NB4 (cell line): ENCODE measurements at regions not wholly inside any gene's neighbourhood (a gene's known extent, or its start where the extent isn't known, plus 50 kb on each side); places are given as distances from the start of the nearest gene placed in this dataset.
"Not testable (repeated sequence)": the region's sequence is repeated elsewhere in the genome, so short reads cannot be mapped to it uniquely, and the experiment has no call there.

Experiments used
- DNase-seq: peaks from one replicate; pipeline ENCODE4 v3.0.0; 2010; ENCODE audit warnings: low read depth
- H3K4me3 ChIP-seq: one replicate; pipeline ENCODE4 v1.5.1; 2011; ENCODE audit warnings: mild to moderate bottlenecking, low read depth, low read length, moderate library complexity
- CTCF ChIP-seq: IDR thresholded peaks from one replicate; pipeline ENCODE4 v1.5.1; 2012; ENCODE audit warnings: low read depth, low read length
- MAX ChIP-seq: IDR thresholded peaks from 2 replicates; pipeline ENCODE4 v1.6.1; 2011; ENCODE audit warnings: low read depth, low read length
- MYC ChIP-seq: IDR thresholded peaks from 2 replicates; pipeline ENCODE4 v1.6.1; 2011; ENCODE audit warnings: low read depth, low read length
- POLR2A ChIP-seq: IDR thresholded peaks from 2 replicates; pipeline ENCODE4 v1.6.1; 2011; ENCODE audit warnings: mild to moderate bottlenecking; ENCODE audit not compliant: insufficient read length; ENCODE audit errors: extremely low read depth

GRCh38 chr6:103812970-103813369 lies 1046.7 kb downstream of the HACE1 start:
- no peak for DNase-seq
- no peak overlapping the region for H3K4me3 ChIP-seq
- TF ChIP-seq MYC: no peak
- no peak for TF ChIP-seq CTCF
- no peak for TF ChIP-seq MAX
- TF ChIP-seq POLR2A: no peak

GRCh38 chr6:103801901-103802479 lies 1057.7 kb downstream of the HACE1 start:
- not testable (repeated sequence) for H3K4me3 ChIP-seq, DNase-seq

GRCh38 chr6:103799971-103800670 lies 1059.6 kb downstream of the HACE1 start:
- no peak for TF ChIP-seq CTCF
- no peak for TF ChIP-seq POLR2A
- TF ChIP-seq MYC: no peak
- TF ChIP-seq MAX: no peak
- H3K4me3 ChIP-seq: no peak overlapping the region
- DNase-seq: no peak

- no peak overlapping the region for H3K4me3 ChIP-seq
- no peak for DNase-seq
- no peak for TF ChIP-seq MYC
- TF ChIP-seq CTCF: no peak
Measured at GRCh38 chr6:103798166-103798565, 1061.6 kb downstream of the HACE1 start.

- no peak overlapping the region for H3K4me3 ChIP-seq
- DNase-seq: peak; percentile 17
Measured at GRCh38 chr6:103797738-103798137, 1062.0 kb downstream of the HACE1 start.

GRCh38 chr6:103791458-103791857 lies 1068.3 kb downstream of the HACE1 start:
- DNase-seq: no peak
- TF ChIP-seq MYC: no peak
- TF ChIP-seq CTCF: no peak
- no peak for TF ChIP-seq POLR2A
- TF ChIP-seq MAX: no peak
- H3K4me3 ChIP-seq: no peak overlapping the region

More at GRCh38 chr6:103797738-103798137, 1062.0 kb downstream of the HACE1 start:
- TF ChIP-seq POLR2A (no peak), MAX (no peak), CTCF (peak; percentile 31)
